Islet precursor cell (in vitro differentiated cells): ENCODE measurements at regions not wholly inside any gene's neighbourhood (a gene's known extent, or its start where the extent isn't known, plus 50 kb on each side); places are given as distances from the start of the nearest gene placed in this dataset.
"Not testable (repeated sequence)": the region's sequence is repeated elsewhere in the genome, so short reads cannot be mapped to it uniquely, and the experiment has no call there.

Experiments
- DNase-seq: peaks from one replicate; pipeline ENCODE4 v3.0.0-alpha.2; 2018

DNA sequence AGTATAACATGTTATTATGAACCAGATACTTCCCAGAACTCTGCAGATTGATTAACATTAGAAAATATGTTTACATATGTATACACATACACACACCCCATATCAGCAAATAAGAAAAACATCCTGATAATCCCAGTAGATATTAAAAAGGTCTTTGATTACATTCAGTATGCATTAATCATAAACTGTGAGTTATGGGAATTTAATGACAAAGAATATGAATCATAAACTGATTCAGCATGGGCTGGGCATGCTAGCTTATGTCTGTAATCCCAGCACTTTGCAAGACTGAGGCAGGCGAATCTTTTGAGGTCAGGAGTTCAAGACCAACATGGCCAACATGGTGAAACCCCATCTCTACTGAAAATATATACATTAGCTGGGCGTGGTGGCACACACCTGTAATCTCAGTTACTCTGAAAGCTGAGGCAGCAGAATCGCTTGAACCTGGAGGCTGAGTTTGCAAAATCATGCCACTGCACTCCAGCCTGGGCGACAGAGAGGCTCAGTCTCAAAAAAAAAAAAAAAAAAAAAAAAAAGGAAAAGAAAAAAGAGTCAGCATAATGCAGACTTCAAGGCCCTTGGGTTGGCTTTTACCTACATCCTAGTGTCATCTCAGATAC lies 581.9 kb upstream of the PRR20A start:
- DNase-seq: no peak

DNA sequence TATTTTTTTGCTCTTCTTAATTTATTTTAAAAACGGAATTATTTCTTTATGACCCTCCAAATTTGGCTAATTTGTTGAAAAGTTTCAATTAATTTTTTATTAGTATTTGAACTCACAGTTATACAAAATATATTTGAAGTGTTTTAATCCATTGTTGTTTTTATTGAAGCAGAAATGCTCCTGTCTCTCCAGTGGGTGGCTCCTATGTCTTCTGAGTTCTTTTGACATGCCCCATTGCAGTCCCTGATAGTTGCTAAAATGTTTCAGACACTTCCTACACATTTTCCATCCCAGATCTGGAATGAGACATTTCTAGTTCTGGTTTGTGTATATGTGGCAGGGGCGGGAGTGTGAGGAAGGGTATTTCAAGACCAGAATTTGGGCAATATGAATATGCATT lies 579.4 kb upstream of the PRR20A start:
- DNase-seq: no peak

DNA sequence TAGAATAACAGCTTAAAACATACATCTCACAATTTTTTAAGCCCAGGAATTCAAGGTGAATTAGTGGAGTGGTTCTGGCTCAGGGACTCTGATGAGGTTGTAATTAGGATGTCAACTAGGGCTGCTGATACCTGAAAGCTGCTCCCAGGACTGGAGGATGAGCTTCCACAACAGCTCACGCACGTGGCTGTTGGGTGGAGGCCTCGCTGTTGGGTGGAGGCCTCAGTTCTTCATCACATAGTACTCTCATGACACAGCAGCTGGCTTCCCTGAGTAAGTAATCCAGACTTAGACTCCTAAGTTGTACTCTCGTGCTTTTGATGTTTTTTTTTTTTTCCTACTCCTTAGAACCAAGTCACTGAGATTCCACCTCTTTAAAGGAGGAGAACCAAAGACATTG lies 577.1 kb upstream of the PRR20A start:
- no peak for DNase-seq

DNA sequence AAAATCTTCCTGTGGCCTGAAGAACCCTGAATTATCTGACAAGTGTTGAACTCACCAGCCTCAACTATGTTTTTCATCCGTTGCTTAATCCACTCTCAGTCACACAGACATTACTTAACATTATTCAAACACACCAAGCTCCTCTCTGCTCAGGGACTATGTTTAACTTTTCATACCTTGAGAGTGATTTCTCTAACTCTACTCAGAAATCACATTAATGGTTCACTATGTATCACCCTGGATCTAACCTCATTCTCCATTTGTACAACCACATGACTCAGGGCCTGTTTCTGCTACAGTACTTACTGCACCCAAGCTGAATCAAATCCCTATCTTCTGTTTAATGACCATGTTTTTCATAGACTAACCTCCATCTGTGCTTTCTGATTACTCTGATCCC lies 553.7 kb upstream of the PRR20A start:
- DNase-seq: no peak

DNA sequence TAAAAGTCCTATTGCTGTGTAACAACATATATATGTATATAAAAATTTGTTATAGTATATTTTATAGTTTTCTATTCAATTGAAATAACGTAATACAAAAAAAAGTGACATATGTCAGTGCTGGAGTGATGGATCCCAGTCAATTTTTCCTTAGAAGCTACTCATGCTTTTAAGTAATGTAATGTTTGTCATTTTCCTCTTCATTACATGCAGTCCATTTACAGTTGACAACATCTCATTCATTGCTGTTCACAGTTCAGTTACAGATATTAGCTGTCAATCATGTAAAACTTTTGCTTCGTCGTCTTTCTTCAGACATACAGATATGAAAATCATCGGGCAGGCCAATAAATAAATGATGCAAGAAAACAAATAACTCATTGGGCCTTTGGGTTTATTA lies 525.1 kb upstream of the PRR20A start:
- no peak for DNase-seq

DNA sequence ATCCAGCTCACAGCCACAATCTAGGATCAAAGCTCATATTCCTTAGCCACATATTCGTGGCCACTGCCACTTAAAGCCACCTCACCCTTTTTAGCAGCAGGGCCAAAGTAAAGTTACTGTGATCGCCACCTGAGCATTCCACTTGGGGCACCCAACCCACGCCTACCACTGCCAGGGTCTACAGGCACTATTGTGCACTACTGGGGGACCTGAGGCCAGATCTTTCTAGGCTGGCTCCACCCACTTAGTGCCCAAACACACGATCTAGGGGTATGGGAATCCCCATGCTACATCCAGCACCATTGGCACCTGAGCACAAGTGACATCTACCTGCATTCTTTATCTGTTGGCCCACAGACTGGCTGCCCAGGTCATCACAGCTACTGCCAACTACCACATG lies 517.9 kb upstream of the PRR20A start:
- no peak for DNase-seq

DNA sequence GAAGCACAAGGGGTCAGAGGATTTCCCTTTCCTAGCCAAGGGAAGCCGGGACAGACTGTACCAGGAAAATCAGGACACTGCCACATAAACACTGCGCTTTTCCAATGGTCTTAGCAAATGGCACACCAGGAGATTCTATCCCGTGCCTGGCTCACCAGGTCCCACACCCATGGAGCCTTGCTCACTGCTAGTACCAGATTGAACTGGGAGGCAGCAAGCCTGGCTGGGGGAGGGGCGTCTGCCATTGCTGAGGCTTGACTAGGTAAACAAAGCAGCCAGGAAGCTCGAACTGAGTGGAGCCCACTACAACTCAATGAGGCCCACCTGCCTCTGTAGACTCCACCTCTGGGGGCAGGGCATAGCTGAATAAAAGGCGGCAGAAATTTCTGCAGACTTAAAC lies 511.8 kb upstream of the PRR20A start:
- DNase-seq: not testable (repeated sequence)

DNA sequence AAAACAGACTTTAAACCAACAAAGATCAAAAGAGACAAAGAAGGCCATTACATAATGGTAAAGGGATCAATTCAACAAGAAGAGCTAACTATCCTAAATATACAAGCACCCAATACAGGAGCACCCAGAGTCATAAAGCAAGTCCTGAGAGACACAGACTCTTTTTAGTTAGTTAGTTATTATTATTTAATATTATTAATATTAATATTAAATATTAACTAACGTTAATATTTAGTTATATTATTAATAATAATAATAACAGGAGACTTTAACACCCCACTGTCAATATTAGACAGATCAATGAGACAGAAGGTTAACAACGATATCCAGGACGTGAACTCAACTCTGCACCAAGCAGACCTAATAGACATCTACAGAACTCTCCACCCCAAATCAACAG lies 509.7 kb upstream of the PRR20A start:
- DNase-seq: not testable (repeated sequence)

DNA sequence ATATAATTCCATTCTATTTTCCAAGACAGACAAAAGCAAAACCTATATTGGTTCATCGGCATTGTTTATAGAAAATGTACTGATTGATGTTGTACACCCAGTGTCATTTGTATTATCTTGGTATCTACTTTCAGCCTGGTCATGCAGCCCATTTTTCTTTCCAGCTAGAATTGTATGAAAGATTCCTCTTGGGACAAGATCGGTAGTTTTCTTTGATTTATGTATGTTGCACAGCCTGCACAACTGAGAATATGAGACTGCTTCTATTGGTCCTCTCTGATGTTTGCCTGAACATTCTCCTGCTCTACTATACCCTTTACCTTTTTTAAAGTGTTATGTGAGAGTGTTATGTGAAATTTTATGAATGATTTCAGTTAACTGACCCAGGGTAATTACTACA lies 487.7 kb upstream of the PRR20A start:
- DNase-seq: no peak

DNA sequence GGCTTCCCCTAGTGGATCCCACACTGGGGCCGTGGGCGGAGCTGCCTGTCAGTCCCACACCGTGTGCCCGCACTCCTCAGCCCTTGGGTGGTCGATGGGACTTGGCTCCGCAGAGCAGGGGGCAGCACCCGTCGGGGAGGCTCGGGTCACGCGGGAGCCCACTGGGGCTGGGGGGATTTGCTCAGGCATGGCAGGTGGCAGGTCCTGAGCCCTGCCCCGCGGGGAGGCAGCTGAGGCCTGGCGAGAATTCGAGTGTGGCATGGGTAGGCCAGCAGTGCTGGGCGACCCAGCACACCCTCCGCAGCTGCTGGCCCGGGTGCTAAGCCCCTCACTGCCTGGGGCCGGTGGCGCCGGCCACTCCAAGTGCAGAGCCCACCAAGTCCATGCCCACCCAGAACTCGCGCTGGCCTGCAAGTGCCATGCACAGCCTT lies 481.7 kb upstream of the PRR20A start:
- no peak for DNase-seq

DNA sequence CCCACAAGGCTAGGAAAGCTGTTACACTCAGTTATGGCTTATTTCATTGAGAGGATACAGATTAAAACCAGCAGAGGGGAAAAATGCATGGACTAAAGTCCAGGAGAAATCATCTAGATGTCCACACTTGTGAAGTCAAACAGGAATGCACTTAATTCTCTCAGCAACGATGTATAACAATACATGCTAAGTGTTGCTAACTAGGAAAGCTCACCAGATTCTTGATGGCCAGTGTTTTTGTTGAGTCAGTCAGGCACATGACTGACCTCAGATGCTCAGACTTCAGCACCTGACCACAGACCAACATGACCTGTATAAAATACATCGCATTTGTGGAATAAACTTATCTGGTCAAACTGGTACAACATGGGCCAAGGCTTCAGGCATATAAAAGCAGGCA lies 470.2 kb upstream of the PRR20A start:
- no peak for DNase-seq

DNA sequence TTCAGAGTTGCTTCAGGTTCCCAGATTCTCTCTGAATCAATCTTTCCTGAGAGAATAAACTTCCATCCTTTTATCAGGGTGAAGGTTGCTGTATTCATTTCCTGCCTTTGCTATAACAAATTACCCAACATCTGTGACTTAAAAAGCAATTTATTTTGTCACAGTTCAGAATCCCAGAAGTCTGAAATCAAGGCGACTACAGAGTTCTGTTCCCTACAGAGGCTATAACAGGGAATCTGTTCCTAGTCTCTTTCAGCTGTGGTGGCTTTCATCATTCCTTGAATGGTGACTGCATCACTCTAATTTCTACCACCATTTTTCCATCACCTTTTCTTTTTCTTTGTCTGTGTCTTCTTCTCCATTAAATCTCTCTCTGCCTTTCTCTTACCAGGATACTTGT lies 459.3 kb upstream of the PRR20A start:
- DNase-seq: no peak

DNA sequence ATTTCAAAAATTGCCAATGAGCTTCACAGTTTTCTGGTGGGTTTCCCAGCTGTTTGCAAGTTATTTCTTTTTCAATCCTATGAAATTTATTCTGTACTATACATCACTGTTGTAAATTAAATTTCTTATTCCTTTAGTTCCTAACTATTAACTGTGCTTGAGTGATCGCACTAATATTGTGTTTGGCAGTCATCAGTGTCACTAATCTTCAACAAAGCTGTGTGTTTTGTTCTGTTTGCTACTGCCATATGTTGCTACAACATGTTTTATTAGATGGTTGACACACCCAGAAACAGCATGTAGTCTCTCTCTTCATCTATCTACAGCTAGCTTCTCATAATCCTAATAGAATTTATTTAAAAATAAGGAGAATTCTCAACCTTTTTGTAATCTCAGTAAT lies 453.6 kb upstream of the PRR20A start:
- DNase-seq: no peak

DNA sequence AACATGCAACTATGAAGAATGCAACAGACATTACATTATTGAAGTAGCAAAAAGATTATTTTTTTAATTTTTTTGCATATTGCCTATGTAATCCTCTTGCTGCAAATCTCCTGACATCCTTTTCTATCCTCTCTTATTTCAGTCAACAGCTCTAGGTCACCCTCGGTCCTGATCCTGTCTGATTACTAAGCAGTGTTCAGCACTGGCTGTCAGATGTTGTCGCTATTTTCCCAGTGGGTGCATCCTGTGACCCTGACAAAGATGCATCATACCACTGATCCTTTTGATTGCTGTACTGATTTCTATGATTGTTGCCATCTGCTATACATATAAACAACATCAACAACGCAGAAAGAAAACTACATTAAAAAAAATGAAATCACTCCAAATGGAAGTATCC lies 443.7 kb upstream of the PRR20A start:
- DNase-seq: no peak

DNA sequence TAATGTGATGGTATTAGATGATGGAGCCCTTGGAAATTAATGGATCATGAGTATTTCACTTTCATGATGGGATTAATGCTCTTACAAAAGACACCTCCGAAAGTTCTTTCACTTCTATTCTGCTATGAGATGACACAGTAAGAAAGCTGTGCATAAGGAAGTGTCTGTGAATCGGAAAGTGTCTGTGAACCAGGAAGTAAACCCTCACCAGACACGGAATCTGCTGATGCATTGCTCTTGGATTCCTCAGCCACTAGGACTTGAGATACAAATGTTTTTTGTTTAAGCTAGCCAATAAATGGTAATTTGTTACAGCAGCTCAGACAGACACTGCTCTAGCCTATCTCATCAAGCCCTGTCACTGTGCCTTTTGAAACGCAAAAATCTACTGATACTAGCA lies 440.4 kb upstream of the PRR20A start:
- DNase-seq: peak; percentile 51

DNA sequence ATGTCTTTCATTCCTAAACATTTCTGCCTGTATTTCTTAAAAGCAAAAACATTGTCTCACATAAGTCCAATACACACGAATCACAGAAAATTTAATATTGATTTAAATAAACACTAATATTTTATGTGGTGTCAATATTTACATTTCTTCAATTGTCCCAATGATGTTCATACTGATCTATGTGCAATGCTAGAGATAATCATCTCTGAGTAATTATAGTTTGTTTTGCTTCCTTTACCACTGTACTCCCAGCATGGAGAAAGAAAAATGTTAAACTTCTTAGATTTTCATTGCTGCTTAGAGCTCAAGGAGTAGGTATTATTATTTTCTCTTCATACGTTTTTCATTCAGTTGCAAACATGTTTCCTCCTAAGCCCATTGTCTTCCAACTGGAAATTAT lies 434.2 kb upstream of the PRR20A start:
- no peak for DNase-seq

DNA sequence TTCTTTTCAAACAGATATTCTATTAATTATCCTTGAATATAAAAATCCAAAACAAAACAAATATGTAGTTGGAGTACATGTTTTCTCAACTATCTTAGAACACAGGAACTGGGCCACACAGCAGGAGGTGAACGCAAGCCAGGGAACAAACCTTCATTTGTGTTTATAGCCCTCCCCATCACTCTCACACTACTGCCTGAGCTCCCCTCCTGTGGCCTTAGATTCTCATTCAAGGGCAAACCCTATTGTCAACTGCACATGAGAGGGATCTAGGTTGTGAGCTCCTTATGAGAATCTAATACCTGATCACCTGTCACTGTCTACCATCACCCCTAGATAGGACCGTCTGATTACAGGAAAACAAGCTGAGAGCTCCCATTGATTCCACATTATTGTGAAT lies 427.1 kb upstream of the PRR20A start:
- DNase-seq: no peak

DNA sequence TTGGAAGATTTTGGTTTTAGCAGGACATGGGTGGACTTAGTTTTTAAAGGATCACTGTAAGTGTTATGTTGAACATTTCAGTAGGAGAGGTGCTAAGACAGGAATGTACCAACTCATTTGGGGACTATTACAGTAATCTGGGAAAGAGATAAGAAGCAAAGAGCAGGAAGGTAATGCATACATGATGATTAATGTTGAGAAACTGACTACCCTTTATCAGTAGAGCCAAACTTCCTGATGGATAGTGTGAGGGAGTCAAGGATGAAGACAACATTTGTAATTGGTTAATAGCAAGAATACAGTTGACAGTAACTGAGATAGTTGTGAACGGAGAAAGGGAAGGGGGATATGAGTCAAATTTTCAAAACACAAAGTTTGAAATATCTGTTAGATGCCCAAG lies 421.9 kb upstream of the PRR20A start:
- no peak for DNase-seq

DNA sequence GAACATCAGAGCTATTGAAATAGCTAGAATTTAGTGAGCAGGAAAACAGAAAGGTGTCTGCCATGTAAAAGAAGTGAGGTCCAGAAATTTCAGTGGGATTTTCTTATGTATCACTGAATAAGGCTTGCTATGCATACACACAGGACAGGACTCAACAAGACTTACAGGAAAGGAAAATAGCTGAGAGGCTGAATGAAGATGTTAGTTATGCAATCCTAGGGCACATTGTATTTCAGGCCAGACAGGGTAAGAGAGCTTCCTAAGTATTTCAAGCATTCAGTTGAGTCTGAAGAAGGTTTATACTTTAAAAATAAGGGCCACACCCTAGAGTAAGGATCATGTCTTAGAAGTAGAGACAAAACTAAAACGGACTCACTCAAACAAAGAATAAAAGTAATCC lies 419.9 kb upstream of the PRR20A start:
- no peak for DNase-seq

DNA sequence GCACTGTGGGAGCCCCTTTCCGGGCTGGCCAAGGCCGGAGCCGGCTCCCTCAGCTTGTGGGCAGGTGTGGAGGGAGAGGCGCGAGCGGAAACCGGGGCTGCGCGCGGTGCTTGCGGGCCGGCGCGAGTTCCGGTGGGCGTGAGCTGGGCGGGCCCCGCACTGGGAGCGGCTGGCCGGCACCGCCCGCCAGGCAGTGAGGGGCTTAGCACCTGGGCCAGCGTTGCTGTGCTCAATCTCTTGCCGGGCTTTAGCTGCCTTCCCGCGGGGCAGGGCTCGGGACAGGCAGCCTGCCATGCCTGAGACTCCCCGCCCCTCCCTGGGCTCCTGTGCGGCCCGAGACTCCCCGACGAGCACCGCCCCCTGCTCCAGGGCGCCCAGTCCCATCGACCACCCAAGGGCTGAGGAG lies 405.2 kb upstream of the PRR20A start:
- DNase-seq: peak; percentile 72

DNA sequence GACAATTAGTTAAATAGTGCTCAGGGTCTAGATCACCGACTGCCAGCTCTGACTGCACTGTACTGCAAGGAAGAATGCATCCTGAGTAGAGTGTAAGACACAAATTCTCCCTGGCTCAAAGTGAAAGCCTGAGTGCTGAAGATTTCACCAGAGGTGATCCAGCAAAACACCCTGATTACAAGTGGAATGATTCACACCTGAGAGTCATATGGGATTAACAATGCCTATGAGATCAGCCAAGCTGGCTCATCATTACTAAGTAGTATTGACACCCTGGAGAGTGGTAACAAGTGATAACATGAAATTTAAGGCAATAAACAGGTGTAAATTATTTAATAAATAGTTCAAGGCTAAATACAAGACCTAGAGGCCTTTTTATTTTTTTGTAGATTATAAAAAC lies 403.8 kb upstream of the PRR20A start:
- no peak for DNase-seq

DNA sequence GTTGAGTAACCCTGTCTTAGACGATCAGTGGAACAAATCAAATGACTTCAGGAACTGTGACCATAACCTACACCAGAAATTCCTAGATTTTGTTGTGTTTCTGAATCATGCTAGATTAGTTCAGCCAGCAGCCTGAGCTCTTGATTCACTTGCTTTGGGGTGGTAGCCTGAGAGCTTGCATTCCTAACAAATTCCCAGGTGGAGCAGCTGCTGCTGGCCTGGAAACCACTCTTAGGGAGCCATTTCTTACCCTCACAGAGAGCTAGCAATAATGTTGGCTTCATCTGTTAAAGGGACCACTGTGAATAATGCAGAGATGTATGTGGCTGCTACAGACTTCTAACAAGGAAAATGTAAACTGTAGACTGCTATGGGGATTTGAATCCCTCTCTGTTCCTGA lies 388.1 kb upstream of the PRR20A start:
- peak; percentile 55 for DNase-seq

DNA sequence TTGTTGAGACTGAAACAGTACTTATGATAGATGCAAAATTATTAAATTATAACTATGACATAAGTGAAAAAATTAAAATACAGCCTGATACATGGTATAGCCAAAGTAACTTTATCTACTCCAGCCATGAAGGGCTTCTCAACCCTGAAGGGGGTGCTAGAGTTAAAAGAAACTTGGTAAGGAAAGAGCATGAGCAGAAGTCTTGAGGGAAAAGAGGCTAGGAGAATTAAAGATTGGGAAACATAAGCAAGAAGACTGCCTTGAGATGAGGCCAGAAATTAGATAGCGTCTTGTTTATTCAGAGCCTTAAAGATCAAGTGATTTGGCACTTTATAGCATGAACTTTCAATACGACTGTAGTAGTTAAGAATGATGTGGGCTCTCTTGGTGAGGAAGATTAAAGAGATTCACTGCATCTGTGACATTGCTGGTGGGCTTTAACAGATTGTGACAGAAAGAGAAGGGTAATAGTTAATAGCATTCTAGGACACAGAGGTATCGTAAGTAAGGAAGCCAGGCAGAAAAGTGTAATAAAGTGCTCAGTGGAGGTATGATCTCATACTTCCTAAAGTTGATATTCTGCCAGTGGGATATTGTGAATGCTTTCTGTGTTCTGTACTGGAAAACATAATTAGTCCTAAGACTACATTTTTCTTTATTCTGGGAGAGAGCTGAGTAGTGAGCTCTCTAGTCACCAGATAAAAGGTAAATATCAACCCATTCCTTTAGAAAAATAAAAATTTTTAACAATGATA lies 385.4 kb upstream of the PRR20A start:
- no peak for DNase-seq

DNA sequence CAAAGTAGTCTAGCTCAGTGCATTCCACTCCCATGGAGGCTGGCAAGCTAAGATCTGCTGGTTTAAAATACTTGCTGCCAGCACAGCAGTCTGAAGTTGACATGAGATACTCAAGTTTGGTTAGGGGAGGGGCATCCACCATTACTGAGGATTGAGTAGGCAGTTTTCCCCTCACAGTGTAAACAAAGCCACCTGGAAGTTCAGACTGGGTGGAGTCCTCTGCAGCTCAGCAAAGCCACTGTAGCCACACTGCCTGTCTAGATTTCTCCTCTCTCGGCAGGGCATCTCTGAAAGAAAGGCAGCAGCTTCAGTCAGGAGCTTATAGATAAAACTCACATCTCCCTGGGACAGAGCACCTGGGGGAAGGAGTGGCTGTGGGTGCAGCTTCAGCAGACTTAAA lies 377.4 kb upstream of the PRR20A start:
- not testable (repeated sequence) for DNase-seq

DNA sequence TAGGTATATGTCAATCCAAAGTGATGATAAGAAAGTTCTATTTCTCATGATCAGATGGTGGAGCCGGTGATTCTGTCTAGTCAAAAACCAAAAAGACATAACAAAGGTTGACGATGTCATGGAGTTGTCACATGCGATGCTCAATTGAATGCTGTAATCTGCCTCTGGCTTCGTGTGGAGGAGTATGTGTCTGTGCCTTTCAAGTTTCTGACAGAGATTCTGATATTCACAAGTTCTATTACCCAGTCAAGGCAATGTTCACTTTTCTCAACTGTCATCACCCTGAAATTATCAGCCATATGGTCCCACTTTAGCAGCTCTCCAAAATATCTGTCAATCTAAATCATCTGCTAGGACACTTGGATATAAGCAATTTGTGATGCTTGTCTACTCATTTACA lies 367.6 kb upstream of the PRR20A start:
- no peak for DNase-seq
